ENCODE measurements at regions not wholly inside any gene's neighbourhood (a gene's known extent, or its start where the extent isn't known, plus 50 kb on each side); places are given as distances from the start of the nearest gene placed in this dataset.

DNA sequence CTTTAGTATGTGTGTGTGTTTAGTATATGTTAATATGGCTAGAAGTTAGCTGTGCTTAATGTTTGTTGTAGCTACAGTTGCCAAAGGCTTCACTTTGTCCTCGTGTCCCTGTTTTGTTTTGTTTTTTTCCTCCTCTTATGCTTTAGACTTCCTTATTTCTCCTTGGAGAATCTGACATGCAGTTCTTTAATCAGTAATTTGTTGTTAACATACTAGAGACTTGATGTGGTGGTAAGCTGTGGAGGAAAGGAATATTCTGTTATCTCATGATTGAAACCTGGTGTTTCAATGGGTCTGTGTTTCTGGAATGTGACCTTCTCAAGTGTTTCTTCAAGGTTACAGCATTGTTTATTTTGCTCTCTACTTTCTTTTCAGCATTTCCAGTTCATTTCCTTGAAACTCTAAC is 515.6 kb upstream of the ST8SIA4 start:
- H3K9ac ChIP-seq (ENCODE audit: low read length in 3 of 3), result no peak overlapping the region
- no peak for FAIRE-seq
- H3K4me3 ChIP-seq (ENCODE audit: low read length in 3 of 3), result no peak overlapping the region
- H3K36me3 ChIP-seq (ENCODE audit: control insufficient read depth in 2 of 3, insufficient read depth in 3 of 3, low read length in 3 of 3), result no peaks in the 10 kb centered on the region
- intact Hi-C loops (cut with DNase I), result no loop called here
- H3K4me1 ChIP-seq (ENCODE audit: control insufficient read depth in 2 of 3, insufficient read depth in 2 of 3, low read depth in 1 of 3, low read length in 3 of 3), result peaks cover 0 to 3% (median 0%) of the 10 kb centered on the region in 3 donors
- H3K9me3 ChIP-seq (ENCODE audit: control insufficient read depth in 2 of 3, insufficient read depth in 1 of 3, low read length in 3 of 3), result no peaks in the 10 kb centered on the region
- H3K27me3 ChIP-seq (ENCODE audit: control insufficient read depth, insufficient read depth, low read length), result no peaks in the 10 kb centered on the region
- peak in 2 of 5 donors; percentile 30 to 46 for DNase-seq
- H3K27ac ChIP-seq (ENCODE audit: low read depth in 2 of 2, low read length in 2 of 2), result no peak overlapping the region
- TF ChIP-seq, protein P1, sequence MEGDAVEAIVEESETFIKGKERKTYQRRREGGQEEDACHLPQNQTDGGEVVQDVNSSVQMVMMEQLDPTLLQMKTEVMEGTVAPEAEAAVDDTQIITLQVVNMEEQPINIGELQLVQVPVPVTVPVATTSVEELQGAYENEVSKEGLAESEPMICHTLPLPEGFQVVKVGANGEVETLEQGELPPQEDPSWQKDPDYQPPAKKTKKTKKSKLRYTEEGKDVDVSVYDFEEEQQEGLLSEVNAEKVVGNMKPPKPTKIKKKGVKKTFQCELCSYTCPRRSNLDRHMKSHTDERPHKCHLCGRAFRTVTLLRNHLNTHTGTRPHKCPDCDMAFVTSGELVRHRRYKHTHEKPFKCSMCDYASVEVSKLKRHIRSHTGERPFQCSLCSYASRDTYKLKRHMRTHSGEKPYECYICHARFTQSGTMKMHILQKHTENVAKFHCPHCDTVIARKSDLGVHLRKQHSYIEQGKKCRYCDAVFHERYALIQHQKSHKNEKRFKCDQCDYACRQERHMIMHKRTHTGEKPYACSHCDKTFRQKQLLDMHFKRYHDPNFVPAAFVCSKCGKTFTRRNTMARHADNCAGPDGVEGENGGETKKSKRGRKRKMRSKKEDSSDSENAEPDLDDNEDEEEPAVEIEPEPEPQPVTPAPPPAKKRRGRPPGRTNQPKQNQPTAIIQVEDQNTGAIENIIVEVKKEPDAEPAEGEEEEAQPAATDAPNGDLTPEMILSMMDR (IDR thresholded peaks at IDR 0.05; ENCODE audit: borderline replicate concordance, extremely low read depth, insufficient read depth), result no peak

DNA sequence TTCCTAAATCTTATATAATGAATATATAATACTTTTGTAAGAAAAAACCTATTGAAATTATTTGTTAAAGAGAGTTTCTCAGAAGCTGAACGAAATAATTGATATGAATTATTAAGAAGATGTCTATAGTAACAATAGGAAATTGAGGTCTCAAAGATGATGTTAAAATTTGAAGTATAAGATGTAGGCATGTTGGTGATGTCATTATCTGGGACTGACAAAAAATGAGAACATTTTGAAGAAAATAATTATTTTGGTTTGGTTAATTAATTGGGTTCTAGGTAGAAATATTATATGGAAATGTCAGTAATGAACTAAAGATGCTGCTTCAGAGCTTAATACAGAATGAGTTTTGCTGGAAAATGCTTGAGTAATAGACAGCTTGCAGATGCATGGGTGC is 501.4 kb upstream of the ST8SIA4 start:
- TF ChIP-seq, protein P1 (IDR thresholded peaks at IDR 0.05; ENCODE audit: borderline replicate concordance, extremely low read depth, insufficient read depth), result no peak
- no peaks in the 10 kb centered on the region for H3K36me3 ChIP-seq (ENCODE audit: control insufficient read depth in 2 of 3, insufficient read depth in 3 of 3, low read length in 3 of 3)
- intact Hi-C loops (cut with DNase I), result no loop called here
- FAIRE-seq, result no peak
- no peaks in the 10 kb centered on the region for H3K4me1 ChIP-seq (ENCODE audit: control insufficient read depth in 2 of 3, insufficient read depth in 2 of 3, low read depth in 1 of 3, low read length in 3 of 3)
- H3K9me3 ChIP-seq (ENCODE audit: control insufficient read depth in 2 of 3, insufficient read depth in 1 of 3, low read length in 3 of 3), result no peaks in the 10 kb centered on the region
- H3K4me3 ChIP-seq (ENCODE audit: low read length in 3 of 3), result no peak overlapping the region
- no peak for DNase-seq
- H3K9ac ChIP-seq (ENCODE audit: low read length in 3 of 3), result no peak overlapping the region
- no peak overlapping the region for H3K27ac ChIP-seq (ENCODE audit: low read depth in 2 of 2, low read length in 2 of 2)
- H3K27me3 ChIP-seq (ENCODE audit: control insufficient read depth, insufficient read depth, low read length), result no peaks in the 10 kb centered on the region

DNA sequence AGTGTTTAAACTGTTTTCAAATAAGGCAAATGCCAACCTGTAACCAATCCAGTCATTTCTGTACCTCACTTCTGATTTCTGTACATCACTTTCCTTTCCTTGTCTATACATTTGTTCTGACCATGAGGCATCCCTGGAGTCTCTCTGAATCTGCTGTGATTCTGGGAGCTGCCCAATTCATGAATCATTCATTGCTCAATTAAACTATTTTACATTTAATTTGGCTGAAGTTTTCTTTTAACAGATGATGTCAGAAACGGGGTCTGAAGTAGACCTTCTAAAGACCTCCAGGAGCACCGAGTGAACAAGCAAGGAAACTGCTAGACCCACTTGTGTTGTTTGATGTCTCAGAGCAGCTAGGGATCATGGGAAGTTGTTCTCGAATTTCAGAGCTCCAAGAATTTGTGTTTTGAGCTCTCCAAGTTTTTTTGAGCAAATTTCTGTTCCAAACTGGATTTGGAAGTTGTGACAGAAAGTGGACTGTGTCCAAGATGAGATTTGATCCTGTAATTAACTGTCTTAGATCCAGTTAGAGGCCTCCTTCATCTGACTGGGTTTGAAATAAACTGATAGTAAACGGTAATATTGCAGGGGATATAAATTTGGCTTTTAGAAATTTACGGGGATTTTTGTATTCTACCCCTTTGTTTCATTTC is 490.8 kb upstream of the ST8SIA4 start:
- H3K36me3 ChIP-seq (ENCODE audit: control insufficient read depth in 2 of 3, insufficient read depth in 3 of 3, low read length in 3 of 3), result no peaks in the 10 kb centered on the region
- no peak overlapping the region for H3K27ac ChIP-seq (ENCODE audit: low read depth in 2 of 2, low read length in 2 of 2)
- H3K9ac ChIP-seq (ENCODE audit: low read length in 3 of 3), result no peak overlapping the region
- intact Hi-C loops (cut with DNase I), result no loop called here
- no peak overlapping the region for H3K4me3 ChIP-seq (ENCODE audit: low read length in 3 of 3)
- FAIRE-seq (no peak), DNase-seq (no peak)
- H3K9me3 ChIP-seq (ENCODE audit: control insufficient read depth in 2 of 3, insufficient read depth in 1 of 3, low read length in 3 of 3), result no peaks in the 10 kb centered on the region
- H3K4me1 ChIP-seq (ENCODE audit: control insufficient read depth in 2 of 3, insufficient read depth in 2 of 3, low read depth in 1 of 3, low read length in 3 of 3), result no peaks in the 10 kb centered on the region
- TF ChIP-seq, protein P1 (IDR thresholded peaks at IDR 0.05; ENCODE audit: borderline replicate concordance, extremely low read depth, insufficient read depth), result no peak
- no peaks in the 10 kb centered on the region for H3K27me3 ChIP-seq (ENCODE audit: control insufficient read depth, insufficient read depth, low read length)
